GM18520 (cell line): ENCODE measurements at regions not wholly inside any gene's neighbourhood (a gene's known extent, or its start where the extent isn't known, plus 50 kb on each side); places are given as distances from the start of the nearest gene placed in this dataset.
A peak's percentile ranks its signal among the peaks of the same experiment; 100 is the strongest.

Source experiments
- ATAC-seq: cut with Tn5 transposase; IDR thresholded peaks from one replicate; pipeline ENCODE4 v1.9.1; 2021; ENCODE audit not compliant: unreplicated experiment

DNA sequence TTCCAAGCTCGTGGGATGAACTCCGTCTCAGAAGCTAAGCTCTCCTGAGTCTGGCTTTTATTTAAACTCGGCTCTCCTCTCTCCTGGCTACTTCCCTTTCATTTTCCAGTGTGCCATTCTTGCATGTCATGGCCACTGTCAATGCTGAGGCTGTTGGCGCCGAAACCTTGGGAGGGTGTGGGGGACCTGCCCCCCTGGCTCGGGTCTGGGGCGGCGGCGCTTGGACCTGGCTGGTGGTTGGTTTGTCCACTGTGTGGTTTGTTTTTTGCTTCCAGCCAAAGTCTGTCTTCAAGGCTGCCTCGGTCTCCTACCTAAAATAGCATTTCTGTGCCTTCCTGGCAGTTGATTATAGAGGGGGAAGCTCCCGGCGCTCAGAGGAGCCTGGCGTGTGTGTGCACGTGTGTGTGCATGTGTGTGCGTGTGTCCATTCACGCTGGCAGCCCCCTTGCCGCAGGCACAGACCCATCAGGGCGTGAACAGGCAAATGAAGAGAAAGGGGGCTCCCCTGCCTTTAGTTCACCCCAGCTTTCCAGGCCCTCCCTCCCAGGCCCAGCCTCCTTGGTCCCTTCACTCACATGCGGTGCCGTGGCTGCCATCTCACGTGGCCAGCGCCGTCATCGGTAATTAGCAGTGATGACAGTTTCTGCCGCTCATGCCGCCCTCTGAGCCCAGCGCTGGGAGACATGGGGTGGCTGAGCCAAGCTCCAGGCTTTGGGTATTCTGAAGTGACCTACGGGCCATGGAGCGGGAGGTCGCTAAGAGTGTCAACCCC lies 179.9 kb downstream of the SEC14L1 start:
- no peak for ATAC-seq

DNA sequence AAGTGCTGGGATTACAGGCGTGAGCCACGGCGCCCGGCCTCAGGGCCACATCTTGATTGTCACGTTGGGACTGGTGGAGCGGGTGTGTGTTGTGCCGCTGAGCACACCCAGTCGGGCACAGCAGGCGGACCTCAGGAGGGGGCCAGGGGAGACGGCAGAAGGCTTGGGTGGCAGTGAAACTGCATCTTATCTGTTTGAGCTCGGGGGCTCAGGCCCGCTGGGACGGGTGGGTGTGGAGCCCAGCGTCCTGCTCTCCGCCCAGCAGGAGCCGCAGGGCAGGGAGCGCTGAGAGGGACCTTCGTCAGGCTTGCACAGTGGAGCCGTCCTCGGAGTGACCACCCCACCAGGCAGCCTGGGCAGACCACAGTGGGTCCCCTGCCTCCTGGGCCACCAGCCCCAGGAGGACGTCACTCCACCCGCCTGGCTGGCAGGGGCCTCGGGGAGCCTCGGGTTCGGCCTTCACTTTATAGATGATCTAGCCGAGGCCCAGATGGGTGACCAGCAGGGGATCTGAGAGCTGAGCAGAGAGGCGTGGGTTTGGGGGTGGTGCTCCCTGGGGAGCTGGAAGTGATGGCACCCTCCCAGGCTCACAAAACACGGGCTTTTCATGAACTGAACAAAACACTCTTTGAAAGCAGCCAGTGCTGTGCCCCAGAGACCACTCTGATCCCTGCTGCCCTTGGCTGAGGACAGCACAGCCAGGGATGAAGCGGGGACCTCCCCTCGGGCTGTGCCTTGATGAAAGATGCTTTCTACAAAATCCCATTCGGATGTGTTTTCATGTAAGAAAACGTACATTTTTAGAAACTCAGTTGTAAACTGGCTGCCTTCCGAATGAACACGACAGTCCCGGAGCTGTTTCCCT lies 181.1 kb downstream of the SEC14L1 start:
- ATAC-seq, result no peak

DNA sequence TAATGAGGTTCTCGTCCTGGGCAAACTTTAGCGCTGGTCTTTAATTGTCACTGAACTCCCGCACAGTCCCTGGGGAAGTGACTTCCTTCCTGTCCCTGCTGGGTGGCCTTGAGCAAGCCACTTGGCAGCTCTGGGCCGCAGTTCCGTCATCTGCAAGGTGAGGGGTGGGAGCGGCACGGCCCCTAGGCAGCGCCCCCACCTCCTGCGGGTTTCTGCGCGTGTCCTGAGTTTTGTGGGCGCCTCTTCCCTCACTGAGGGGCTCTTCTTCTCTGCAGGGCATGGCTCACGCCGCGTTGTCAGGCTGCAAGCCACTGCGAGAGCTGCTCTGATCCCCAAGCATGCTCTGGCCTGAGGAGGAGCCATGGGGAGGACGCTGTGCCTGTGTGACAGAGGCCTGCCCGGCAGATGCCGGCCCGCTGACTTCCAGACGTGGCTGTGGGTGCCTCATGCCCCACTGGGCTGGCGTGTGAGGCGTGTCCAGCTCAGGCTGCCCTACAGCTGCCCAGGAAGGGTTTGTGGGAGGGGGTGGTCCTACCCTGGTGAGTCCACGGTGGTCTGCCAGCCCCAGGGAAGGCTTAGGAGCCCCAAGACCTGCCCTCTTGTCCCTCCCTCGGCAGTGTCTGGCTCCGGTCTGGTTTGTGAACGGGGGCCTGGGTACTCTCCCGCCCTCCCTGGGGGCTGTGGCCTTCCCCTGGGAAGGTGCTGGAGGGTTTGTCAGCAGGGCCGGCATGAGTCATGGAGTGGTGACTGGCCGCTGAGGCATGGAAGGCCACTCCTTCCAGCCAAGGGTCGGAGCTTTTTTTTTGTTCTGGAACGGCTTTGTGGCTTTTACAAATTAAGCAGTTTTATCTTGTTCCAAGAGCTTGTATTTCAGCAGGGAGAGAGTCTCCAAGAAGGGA lies 182.0 kb downstream of the SEC14L1 start:
- no peak for ATAC-seq

DNA sequence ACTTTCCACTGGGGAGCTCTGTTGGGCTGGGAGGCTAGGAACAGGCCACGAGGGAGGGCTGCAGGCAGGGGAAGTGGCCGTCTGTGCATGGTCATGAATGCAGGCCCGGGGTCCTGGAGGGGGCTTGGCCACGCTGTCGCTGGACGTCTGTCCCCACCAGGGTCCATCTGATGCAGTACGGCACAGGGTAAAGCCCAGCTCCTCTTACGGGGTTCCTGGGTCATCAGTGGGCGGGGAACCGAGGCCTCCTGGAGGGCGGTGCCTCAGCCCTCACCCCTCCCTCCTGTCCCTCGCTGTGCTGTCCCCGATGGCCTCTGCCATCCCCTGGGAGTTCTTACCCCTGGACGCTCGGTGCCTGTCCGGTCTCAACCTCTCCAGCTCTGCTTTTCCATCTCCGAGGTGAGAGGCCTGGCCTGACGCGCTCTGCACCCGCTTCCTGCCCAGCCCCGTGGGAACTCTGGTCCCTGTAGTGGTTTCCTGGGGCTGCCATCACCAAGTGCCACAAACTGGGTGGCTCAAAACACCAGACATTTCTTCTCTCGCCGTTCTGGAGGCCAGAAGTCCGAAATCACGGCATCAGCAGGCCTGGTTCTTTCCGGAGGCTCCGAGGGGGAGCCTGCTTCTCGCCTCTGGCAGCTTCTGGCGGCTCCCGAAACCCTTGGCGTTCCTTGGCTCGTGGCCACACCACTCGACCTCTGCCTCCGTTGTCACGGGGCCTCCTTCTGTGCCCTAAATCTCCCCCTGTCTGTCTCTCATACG lies 182.8 kb downstream of the SEC14L1 start:
- no peak for ATAC-seq

DNA sequence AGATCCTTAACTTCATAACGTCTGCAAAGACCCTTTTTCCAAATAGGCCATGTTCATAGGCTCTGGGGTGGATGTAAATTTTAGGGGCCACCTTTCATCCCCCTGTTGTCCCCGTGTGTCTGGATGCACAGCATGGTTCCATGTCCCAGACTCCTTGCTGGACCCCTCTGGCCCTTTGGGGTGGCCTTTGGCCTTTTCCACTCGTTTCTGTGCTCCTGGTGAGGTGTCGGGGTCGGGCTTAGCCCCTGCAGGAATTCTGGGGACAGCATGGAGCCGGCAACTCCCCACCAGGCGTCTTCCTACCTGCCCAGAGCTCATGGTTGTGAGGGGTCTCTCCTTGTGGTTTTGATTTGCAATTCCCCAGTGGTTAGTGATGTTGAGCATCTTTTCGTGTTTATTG lies 183.5 kb downstream of the SEC14L1 start:
- ATAC-seq, result no peak

DNA sequence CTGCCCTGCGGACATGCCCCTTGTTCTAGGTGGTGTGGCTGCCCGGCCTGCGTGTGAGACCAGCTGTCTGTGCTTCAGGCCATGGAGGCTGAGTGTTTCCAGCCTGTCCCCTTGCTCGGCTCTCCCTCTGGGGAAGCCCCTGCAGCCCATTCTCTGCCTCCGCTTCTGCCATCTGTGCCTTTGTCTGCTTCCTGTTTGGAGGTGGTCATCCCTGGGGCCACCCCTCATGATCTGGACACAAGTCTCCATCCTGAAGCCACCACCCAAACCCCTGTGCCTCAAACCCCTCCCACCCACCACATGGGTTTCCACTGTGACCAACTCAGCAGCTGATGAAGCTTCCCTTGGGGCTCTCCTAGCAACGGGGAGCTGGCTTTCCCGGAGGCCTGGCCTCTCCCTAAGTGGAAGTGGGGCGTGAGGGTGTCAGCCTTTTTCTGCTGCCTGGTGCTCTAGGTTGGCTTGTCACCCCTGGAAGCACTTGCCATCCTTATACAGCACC lies 184.9 kb downstream of the SEC14L1 start:
- ATAC-seq, result peak; percentile 11

DNA sequence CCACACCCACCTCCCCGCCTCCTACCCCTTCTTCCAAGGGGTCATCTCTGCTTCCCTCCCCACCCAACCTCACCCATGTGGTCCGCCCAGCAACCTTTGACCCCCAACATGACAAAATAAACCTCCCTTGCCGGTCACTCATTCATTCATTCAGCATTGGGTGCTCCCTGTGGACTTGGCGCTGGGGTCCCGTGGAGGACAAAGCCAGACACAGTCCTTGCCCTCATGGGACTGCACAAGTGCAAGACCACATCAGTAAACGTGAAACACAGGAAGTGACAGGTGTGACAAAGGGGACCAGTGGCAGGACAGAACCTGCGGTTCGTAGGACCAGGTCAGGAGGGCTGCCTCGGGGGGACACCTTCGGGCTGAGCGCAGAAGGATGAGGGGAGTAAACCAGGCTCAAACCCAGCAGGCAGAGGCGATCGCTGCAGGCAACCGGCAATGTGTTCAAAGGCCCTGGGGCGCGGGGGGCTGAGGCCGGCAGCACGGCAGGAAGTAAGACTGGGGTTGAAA lies 185.4 kb downstream of the SEC14L1 start:
- no peak for ATAC-seq

DNA sequence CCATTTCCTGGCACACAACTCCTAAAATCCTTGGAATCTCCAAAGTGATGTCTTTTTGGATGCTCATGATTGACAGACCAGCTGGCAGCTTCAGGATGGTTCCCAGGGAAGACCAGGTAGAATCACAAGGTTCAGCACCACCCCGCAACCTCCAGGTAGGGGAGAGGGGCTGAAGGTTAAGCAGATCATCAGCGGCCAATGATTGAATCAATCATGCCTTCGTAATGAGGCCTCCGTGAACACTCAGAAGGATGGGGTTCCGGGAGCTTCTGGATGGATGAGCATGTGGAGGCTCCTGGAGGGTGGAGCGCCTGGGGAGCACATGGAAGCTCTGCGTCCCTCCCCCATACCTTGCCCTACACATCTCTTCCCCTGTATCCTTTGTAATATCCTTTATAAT lies 185.9 kb downstream of the SEC14L1 start:
- ATAC-seq, result no peak

DNA sequence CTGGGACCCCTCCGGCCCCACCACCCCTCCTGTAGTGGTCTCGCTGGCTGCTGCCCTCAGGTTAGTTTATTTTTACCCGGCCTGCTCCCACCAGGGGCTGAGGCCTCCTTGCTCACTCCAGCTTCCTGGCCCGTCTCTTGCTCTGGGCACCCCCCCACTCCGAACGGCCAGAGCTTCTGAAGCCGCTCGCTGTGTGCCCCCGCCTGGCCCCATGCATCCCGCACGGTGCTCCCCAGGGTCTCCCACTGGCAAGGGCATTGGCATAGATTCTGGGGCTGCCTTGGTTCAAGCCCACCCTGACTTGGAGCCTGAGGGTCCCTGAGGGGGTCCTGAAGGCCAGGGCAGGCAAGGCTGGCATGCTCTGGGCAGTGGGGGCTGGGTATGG lies 186.4 kb downstream of the SEC14L1 start:
- no peak for ATAC-seq

DNA sequence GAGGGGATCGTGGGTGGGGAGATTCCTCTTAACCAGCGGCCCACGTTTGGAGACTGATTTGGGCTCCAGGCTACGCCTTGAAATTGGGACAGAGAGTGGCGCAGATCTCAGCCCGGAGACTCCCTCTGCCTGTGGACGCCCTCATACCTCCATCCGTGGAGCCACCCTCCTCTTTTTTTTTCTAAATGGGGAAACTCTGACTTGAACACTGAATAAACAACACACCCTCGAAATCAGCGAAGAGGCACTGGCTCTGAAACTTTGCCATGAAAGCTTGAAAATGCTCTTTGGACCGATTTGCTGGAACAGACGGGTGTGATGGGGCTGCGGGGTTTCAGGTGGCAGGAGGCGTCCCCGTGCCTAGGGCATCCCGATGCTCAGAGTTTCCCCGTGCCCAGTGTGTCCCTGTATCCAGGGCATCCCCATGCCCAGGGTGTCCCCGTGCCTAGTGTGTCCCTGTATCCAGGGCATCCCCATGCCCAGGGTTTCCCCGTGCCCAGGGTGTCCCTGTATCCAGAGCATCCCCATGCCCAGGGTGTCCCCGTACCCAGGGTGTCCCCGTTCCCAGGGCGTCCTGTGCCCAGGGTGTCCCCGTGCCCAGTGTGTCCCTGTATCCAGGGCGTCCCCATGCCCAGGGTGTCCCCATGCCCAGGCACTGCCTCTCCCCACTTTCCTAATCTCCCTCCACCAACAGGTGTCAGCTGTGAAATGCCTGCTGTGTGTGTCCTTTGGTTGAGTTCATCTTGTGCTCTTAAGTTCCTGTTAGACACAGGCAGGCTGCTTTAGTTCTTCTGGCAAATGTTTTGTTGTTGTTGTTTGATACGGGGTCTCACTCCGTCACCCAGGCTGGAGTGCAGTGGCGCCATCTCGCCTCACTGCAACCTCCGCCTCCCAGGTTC lies 187.0 kb downstream of the SEC14L1 start:
- ATAC-seq, result no peak

DNA sequence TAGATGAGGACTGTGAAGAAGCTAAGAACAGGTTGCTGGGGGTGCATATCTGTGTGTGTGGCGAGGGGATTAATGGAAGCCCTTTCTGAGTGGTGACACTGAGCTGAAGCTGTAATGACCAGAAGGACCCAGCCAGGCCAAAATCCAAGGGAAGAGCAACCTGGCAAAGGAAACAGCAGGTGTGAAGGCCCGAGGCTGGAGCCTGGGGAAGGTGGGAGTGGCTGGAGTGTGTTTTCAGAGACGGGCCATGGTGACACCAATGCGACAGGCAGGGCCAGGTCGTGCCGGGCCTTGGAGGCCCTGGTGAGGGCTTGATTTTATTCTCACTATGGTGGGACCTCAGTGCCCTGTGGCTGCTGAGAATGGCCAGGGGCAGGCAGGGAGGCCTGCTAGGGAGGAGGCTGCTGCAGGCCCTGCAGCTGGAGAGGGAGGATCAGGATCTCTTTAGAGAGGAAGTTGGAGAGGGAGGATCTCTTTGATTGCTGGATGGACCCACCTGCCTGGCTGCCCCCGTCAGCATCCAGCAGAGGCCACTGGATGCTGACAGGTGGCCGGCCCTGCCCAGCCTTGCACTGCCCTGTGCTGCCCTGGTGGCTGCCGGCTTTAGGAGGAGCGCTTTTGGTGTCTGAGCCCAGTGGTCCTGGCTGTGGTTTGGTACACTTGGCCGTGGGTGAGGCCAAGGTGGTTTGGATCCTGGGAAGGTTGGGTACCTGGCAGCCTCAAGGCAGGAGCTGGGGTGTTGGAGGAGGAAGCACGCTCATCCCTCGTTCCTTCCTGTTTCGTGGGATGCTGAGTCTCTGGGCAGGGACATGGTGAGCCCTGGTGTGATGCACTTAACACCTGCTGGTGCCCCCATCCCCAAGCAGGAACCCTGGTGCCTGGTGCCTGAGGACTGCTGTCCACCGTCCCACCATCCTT lies 188.3 kb downstream of the SEC14L1 start:
- no peak for ATAC-seq

DNA sequence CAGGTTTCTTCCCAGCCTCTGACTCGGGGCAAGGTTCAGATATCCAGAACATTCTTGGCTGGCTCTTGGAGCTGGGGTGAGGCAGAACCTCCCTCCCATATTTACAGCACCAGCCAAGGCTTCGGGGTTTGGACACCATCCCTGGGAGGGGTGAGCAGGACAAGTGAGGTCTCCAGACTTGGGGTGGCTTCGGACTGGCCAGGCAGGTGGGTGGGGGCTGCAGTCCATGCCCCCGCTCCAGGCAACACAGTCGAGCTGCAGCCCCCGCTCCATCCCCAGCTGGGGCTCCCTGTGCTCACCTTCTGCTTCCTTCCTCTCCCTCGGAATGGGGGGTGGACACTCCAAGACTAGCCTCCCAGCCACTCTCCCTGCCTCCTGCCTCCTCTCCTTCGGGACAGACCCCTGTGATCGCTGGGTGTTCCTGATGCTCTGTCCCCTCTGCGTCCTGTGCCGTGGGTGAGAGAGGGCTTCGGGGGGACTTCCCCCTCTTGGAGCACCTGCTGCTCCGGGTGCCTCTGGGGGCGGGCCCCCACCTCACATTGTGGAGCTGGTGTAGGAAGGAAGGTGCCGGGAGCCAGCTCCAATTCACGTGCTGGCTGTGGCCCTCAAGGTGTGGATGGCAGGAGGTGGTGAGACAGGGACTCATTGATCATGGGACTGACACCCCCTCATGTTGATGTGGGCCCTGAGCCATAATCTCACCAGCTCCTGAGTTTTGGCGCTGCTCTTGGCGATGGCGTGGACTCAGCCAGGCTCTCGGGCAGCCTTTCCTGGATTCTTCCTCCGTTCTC lies 189.2 kb downstream of the SEC14L1 start:
- ATAC-seq, result no peak

DNA sequence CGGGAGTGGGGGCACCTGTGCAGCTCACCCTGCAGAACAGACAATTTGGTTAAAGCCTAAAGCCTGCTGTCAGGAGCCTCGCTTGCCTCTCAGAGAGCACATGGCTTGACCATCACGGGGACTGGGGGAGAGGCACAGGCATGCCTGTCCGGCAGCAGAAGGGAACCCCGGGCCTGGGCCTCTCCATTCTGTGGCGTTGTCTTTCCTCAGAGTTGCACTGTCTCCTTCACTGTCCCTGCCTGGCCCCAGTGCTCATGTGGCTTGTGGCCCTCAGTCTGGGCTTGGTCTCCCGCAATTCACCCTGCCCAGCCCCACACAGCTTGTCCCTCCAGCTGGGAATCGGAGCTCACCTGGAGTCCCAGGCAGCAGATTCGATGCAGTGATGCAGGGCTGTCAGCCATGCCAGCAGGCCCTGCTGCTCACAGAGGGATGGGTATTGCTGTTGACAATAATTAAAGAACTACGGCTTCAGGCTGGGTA lies 189.9 kb downstream of the SEC14L1 start:
- ATAC-seq, result no peak

DNA sequence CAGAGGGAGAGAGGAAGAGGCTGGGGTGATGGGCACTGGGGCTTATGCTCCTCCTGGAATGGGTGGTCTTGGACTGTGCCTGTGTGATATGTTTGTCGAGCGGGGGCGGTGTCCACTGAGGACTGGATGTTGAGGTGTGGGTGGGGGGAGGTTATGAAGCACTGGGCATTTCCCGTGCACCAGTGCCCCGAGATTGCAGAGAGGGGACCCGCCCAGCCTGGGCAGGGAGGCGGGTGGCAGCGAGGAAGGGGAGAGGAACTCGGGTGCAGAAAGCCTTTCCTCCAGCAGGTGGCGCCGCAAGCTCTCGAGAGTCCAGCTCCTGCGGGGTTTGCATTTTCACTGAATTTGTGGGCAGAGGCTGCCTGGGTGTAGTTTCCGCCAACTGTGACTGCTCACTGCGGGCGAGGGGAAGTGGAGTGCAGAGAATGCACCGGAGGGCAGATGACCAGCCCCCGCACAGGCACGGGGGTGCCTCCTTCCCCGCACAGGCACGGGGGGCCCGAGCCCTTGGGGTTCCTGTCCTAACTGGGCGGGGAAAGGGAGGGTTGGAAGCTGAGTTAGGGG lies 190.6 kb downstream of the SEC14L1 start:
- ATAC-seq, result peak; percentile 50

DNA sequence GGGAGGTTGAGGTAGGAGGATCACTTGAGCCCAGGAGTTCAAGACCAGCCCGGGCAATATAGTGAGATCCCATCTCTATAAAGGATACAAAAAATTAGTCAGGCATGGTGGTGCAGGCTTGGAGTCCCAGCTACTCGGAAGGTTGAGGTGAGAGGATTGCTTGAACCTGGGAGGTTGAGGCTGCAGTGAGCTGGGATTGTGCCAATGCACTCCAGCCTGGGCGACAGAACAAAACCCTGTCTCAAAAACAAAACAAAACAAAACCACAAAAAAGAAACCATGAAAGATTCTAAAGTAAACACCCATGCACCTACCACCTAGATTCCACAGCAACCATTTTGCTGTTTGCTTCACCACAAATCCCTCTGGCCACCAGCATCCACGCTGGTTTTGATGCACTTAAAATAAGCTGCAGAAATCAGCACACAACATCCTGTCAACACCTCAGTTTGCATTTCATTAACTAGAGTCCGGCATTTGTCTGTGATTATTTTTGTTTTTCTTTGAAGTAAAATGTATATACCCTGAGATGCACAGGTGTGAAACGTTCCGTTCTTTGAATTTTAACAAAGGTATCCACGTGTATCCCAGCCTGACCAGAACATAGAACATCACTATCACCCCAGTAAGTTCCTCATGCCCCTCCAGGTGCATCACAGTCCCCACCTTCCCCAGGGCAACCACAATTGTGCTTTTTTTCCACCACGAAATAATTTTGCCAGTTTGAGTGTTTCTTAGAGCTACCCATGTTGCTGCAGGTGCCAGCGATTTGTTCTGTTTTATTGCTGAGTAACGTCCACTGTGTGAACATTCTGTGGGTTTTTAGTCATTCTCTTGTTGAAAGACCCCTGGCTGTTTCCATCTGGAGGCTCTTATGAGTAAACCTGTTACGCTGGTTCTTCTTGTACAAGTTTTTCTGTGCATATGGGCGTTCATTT lies 191.5 kb downstream of the SEC14L1 start:
- no peak for ATAC-seq
